ENCODE measurements at regions not wholly inside any gene's neighbourhood (a gene's known extent, or its start where the extent isn't known, plus 50 kb on each side); places are given as distances from the start of the nearest gene placed in this dataset.

GRCh38 chr17:79137015-79137788 lies 62.6 kb downstream of the ENGASE start:
- ATAC-seq (ENCODE audit: low FRiP score): no peak
- DNase-seq (ENCODE audit: low spot score): no peak
- TF ChIP-seq, protein P1, sequence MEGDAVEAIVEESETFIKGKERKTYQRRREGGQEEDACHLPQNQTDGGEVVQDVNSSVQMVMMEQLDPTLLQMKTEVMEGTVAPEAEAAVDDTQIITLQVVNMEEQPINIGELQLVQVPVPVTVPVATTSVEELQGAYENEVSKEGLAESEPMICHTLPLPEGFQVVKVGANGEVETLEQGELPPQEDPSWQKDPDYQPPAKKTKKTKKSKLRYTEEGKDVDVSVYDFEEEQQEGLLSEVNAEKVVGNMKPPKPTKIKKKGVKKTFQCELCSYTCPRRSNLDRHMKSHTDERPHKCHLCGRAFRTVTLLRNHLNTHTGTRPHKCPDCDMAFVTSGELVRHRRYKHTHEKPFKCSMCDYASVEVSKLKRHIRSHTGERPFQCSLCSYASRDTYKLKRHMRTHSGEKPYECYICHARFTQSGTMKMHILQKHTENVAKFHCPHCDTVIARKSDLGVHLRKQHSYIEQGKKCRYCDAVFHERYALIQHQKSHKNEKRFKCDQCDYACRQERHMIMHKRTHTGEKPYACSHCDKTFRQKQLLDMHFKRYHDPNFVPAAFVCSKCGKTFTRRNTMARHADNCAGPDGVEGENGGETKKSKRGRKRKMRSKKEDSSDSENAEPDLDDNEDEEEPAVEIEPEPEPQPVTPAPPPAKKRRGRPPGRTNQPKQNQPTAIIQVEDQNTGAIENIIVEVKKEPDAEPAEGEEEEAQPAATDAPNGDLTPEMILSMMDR (IDR thresholded peaks at IDR 0.05): no peak

GRCh38 chr17:79136596-79136995 lies 62.0 kb downstream of the ENGASE start:
- TF ChIP-seq, protein P1 (IDR thresholded peaks at IDR 0.05): no peak
- ATAC-seq (ENCODE audit: low FRiP score) (no peak), DNase-seq (ENCODE audit: low spot score) (no peak)
